Tibial artery (tissue), 4 donors: ENCODE measurements at regions not wholly inside any gene's neighbourhood (a gene's known extent, or its start where the extent isn't known, plus 50 kb on each side); places are given as distances from the start of the nearest gene placed in this dataset.
"Not testable (repeated sequence)": the region's sequence is repeated elsewhere in the genome, so short reads cannot be mapped to it uniquely, and the experiment has no call there.

Experiments used
- DNase-seq, 2 donors: peaks; one replicate each; pipeline ENCODE4 v3.0.0-alpha.2; 2019
- H3K27ac ChIP-seq, 2 donors: fragments of 200-600 bp; sonication (generic) in 1 of 2; 1 replicate in 1 of 2; 2 replicates in 1 of 2; pipeline ENCODE4 v1.5.1; 2018 to 2019; ENCODE audit warnings: mild to moderate bottlenecking in 1 of 2
- H3K27me3 ChIP-seq, 2 donors: fragments of 200-600 bp; sonication (generic) in 1 of 2; one replicate each; pipeline versions ENCODE4 v1.5.1 to v1.6.0; 2016 to 2019
- H3K36me3 ChIP-seq, 3 donors: fragments of 200-600 bp; sonication (generic) in 2 of 3; one replicate each; pipeline ENCODE4 v1.5.1; 2016 to 2019; ENCODE audit warnings: mild to moderate bottlenecking in 2 of 3
- H3K4me1 ChIP-seq, 4 donors: fragments of 200-600 bp; sonication (generic) in 2 of 4; 1 replicate in 3 of 4; 2 replicates in 1 of 4; pipeline ENCODE4 v1.5.1; 2016 to 2019
- H3K4me3 ChIP-seq, 2 donors: fragments of 200-600 bp; sonication (generic) in 1 of 2; 1 replicate in 1 of 2; 2 replicates in 1 of 2; pipeline ENCODE4 v1.5.1; 2018 to 2019; ENCODE audit warnings: mild to moderate bottlenecking in 2 of 2
- H3K9me3 ChIP-seq, 3 donors: fragments of 200-600 bp; sonication (generic) in 1 of 3; one replicate each; pipeline ENCODE4 v1.5.1; 2016 to 2019
- CTCF ChIP-seq, 2 experiments: fragments of 200-600 bp in 1 of 2; fragments of 450-650 bp in 1 of 2; IDR thresholded peaks; one replicate each; pipeline ENCODE4 v1.5.1; 2017 to 2019; ENCODE audit warnings: antibody characterized with exemption in 2 of 2, mild to moderate bottlenecking in 1 of 2, moderate library complexity in 1 of 2
- intact Hi-C: fragments of 100-400 bp; cut with DNase I; formaldehyde crosslinking; loops from one replicate; pipeline ENCODE4 v1.15.0; 2023; ENCODE audit warnings: low total_unique reads

GRCh38 chrX:121356139-121356849 lies 308.9 kb downstream of the GLUD2 start:
- no peaks in the 10 kb centered on the region for H3K9me3 ChIP-seq
- H3K27me3 ChIP-seq = no peaks in the 10 kb centered on the region
- no peak for DNase-seq
- intact Hi-C loops = no loop called here
- H3K27ac ChIP-seq = no peak overlapping the region
- no peaks in the 10 kb centered on the region for H3K36me3 ChIP-seq
- no peak overlapping the region for H3K4me3 ChIP-seq
- no peaks in the 10 kb centered on the region for H3K4me1 ChIP-seq
- no peak for TF ChIP-seq CTCF (IDR thresholded peaks at IDR 0.05)

- intact Hi-C loops = no loop called here
Measured at GRCh38 chrX:121356850-121357171, 309.4 kb downstream of the GLUD2 start.

GRCh38 chrX:121360280-121360679 lies 312.9 kb downstream of the GLUD2 start:
- Histone ChIP-seq H3K27ac (no peak overlapping the region), H3K4me1 (no peaks in the 10 kb centered on the region), H3K4me3 (no peak overlapping the region), H3K9me3 (no peaks in the 10 kb centered on the region), H3K36me3 (no peaks in the 10 kb centered on the region), H3K27me3 (no peaks in the 10 kb centered on the region)
- DNase-seq = no peak
- TF ChIP-seq CTCF (IDR thresholded peaks at IDR 0.05) = no peak
- intact Hi-C loops = no loop called here

More at GRCh38 chrX:121356850-121357171, 309.4 kb downstream of the GLUD2 start:
- no peaks in the 10 kb centered on the region for H3K36me3 ChIP-seq
- H3K9me3 ChIP-seq = no peaks in the 10 kb centered on the region
- H3K27me3 ChIP-seq = no peaks in the 10 kb centered on the region
- H3K27ac ChIP-seq = no peak overlapping the region
- TF ChIP-seq CTCF (IDR thresholded peaks at IDR 0.05) = no peak
- no peak overlapping the region for H3K4me3 ChIP-seq
- DNase-seq = no peak
- H3K4me1 ChIP-seq = no peaks in the 10 kb centered on the region

GRCh38 chrX:121365572-121366161 lies 318.3 kb downstream of the GLUD2 start:
- Histone ChIP-seq H3K4me3 (no peak overlapping the region), H3K27ac (no peak overlapping the region), H3K9me3 (no peaks in the 10 kb centered on the region), H3K36me3 (no peaks in the 10 kb centered on the region), H3K4me1 (no peaks in the 10 kb centered on the region), H3K27me3 (no peaks in the 10 kb centered on the region)
- intact Hi-C loops = no loop called here
- TF ChIP-seq CTCF (IDR thresholded peaks at IDR 0.05) = no peak
- DNase-seq = no peak

GRCh38 chrX:121374471-121374870 lies 327.1 kb downstream of the GLUD2 start:
- Histone ChIP-seq H3K36me3 (no peaks in the 10 kb centered on the region), H3K4me1 (no peaks in the 10 kb centered on the region), H3K27ac (no peak overlapping the region), H3K4me3 (no peak overlapping the region), H3K9me3 (no peaks in the 10 kb centered on the region), H3K27me3 (no peaks in the 10 kb centered on the region)
- DNase-seq = no peak
- no peak for TF ChIP-seq CTCF (IDR thresholded peaks at IDR 0.05)
- intact Hi-C loops = no loop called here

- H3K9me3 ChIP-seq, H3K27ac ChIP-seq, H3K4me3 ChIP-seq, DNase-seq, intact Hi-C loops, H3K4me1 ChIP-seq, H3K27me3 ChIP-seq, H3K36me3 ChIP-seq: not testable (repeated sequence)
Measured at GRCh38 chrX:121381915-121382314, 334.5 kb downstream of the GLUD2 start.
